KBM-7 (cell line): ENCODE measurements at regions not wholly inside any gene's neighbourhood (a gene's known extent, or its start where the extent isn't known, plus 50 kb on each side); places are given as distances from the start of the nearest gene placed in this dataset.

ENCODE experiments used
- DNase-seq: peaks from one replicate; pipeline ENCODE4 v3.0.0-alpha.2; 2015
- in situ Hi-C: fragments of 300-500 bp; cut with MboI; formaldehyde crosslinking; loops from 2 replicates; pipeline ENCODE4 v1.14.3; 2020; ENCODE audit warnings: low sequenced_read_pairs, low pct_unique_long_range_greater_than_20kb, mixed read lengths

DNA sequence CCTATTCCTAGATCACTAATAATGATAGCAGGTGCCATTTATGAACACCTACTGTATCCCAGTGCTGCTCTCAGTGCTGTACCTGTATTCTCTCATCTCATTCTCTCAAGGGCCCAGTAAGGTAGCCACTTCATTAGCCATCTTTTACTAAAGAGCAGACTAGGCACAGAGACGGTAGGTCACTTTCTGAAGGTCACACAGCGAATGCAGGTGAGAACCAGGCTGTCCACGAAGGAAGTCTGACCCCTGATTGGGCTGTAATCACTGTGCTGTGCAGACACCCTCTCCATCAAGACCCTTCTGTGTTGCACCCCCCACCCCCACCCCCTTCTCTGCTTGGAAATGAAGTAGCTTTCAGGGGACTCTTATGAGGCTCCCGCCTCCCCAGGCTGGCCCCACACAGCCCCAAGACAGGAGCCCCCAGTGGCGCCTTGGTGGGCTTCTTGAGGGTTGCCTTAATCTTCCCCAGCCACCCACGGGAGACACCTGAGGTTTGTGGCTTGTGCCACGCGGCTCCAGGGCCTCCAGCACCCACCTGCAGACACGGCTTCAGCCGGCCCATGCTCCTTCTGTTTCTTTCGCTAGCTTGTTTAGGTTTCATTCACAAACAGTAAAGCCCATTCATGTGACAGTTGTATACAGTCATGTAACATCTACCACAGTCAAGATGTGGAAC lies 81.7 kb upstream of the FAM20C start:
- DNase-seq, result no peak
- in situ Hi-C loops, result no loop called here

DNA sequence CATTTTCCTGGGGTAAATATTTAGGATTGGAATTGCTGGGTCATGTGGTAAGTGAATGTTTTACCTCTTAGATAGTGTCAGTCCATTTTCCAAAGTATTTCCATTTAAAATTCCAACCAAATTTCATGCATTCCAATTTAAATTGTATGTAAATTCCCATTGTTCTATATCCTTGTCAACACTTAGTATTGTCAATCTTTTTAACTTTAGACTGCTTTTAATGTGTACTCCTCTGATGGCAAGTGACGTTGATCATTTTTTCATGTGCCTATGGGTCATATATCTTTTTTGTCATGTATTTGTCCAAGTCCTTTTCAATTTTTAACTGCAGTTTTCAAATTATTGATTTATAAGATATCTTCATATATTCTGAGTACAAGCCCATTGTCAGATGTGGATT lies 80.8 kb upstream of the FAM20C start:
- in situ Hi-C loops, result no loop called here
- DNase-seq, result no peak

DNA sequence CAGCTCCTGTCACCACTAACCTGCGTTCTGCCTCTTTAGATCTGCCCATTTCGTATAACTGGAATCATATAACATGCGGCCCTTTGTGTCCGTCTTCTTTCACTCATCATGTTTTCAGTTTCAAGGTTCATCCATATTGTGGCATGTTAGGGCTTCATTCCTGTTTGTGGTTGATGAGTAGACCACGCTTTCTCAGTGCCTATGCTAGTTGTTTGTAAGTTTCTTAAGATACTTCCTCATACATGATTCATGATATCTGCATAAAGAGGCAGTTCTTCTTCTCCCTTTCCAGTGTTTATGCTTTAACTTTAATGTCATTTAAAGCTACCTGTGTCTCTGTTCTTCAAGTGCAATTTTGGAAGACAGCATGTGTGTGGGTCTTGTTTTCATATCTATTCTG lies 79.5 kb upstream of the FAM20C start:
- DNase-seq, result peak; percentile 39
- in situ Hi-C loops, result no loop called here

DNA sequence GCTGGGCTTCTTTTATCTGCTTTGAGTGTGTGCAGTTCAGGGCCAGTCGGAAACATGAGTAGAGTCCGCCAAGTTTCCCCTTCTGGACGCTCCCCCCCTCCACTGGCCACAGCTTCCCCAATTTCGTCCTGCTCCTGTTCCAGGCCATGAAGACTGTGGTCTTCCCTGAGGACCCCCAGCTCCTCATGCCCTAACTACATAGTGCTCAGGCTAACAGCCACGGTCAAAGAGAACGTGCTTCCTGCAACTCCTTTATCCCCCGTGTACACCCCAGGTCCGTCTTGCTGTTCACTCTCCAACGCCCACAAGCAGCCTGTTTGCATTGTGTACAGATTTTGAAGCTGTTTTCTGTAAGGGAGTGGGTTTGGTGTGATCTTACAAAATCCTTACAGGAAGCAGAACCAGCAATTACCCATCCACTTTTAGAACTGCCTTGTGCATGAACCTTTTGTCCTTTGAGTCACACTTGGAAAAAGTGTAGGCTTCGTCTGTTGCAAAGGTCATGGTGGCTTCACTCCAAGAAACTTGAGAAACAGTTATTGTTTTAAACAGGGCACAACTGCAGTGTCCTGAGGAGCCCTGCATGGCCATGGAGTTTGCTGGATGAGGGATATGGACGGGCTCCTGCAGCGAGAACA lies 77.0 kb upstream of the FAM20C start:
- peak; percentile 75 for DNase-seq
- in situ Hi-C loops, result no loop called here

DNA sequence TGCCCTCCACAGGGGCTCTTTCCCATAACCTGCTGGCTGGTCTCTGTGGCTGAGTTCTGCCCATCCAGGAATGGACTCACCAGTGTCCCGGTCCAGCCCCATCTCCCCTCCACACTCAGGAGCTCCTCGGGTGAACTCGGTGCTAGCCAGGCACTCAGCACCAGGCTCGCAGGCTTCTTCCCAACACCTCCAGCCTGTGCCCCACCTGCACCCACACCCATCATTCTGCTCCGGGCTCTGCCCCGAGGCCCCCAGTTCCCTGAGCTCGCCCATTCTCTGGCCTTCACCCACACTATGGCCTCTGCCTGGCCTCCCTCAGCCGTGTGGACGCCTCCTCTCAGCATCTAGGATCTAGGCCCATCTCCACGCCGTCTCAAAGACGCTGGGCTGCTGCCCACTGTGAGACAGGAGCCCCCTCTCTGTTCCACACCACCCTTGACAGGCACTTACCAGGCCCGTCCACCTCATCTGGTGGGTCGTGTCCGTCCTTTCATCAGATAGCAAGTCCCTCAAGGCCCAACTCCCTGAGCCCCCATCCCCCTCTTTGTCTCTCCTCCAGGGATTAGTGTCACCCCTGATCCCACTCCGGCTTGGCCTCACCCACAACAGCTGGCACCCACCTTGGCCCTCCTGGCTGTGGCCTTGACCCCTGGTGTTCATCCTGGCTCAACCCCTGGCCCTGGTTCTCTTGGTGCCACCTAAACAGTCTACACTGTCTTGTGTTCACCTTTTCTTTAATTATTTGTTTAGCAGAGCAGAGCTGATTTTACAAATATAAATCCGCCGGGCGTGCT lies 76.0 kb upstream of the FAM20C start:
- DNase-seq, result no peak
- in situ Hi-C loops, result no loop called here

DNA sequence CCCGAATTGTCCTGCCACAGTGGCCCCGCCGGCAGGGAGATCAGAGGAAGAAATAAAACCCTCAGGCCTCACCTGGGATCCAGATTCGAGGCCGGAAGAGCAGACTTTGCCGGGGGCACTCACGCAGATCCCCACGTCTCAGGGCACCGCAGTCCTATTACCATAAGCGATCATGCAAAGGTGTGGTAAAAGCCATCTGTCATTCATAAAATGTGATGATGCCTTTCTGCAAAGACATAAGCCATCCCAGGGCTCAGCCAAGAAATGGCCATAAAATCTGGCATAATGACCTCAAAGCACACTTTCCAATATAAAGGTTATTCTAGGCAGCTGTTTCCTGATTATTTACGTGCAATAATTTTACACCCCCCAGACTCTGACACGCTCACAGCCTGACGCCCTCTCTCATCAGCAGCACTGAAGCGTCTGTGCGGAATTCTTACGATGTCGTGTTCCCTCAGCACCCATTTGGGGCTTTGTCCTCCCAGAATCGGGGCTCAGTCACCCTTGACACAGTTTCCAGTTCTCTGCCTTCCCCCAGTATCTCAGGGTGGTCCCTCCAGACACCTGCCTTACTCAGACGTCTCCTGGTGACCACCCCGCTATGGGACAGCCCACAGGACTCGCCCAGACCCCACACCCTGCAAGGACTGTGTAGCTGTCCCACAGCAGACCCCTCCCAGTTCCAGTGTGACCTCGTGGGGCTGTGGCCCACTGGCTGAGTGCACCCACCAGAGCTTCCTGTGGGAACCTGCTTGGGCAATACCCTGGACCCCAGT lies 74.3 kb upstream of the FAM20C start:
- in situ Hi-C loops, result no loop called here
- no peak for DNase-seq

DNA sequence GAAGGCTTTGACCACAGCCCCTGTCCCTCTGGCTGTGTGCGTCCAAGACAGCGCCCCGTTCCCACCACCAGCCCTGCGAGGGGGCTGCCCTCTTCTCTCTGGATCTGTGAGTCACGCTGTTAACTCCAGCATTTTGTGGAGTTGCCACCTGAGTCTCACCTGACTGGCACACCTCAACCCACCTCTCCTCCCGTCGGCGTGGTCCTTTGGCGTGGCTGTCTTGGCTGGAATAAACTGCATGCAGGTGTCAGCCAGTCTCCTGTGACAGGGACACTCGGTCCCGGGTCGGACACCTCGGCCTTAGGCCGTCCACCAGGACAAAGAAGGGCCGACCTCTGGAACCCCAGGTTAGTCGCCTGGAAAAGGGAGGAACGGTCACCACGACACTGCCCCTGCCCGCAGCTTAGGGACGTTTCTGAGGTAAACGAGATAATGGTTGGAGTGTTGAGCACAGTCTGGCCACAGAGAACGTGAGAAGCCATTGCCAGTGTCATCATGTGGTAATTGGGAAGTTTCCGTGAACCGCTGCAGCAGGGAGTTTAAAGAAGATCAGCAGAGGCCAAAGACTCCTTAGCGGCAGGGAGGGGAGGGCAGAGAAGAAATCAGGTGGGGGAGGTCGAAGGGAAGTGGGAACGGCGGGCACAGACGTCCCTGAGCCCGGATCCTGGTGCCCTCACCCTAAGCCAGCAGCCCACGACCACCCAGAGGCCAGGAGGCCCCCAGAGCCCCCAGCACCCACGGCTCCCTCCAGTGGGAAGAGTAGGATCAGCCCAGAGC lies 73.6 kb upstream of the FAM20C start:
- in situ Hi-C loops, result no loop called here
- DNase-seq, result peak; percentile 56

DNA sequence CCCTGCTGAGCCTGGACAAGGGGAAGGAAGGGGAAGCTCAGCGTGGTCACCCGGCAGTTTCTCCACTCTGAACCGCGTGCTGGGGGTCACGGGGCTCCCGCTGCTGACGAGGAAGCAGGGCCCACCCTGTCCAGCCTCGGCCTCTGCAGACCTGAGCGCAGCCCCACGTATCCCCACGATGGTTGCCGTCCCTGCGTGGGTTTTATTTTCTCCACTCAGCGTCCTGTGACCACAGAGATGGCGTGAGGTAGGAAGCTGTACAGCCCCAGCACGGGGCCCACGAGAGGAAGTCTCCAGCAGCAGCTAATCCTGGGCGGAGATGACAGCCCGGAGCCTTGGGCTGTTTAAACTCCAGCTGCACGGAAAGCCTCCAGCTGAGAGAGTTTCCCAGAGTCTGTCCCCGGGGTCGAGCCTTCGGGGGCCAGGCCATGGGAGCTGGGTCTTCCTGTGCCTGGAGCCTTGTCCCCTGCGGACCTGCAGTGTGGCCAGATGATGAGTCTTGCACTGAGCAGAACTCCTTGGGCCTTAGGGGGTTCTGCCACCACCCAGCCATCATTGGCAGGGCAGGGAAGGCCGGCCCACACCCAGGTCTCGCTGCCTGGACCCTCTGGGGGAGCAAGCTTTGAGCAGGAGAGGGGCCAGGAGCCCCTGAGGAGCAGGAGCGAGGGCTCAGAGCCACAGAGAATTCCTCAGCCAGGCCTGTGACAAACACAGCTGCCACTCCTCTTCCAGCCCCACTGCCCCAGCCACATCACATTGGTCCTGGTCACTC lies 72.8 kb upstream of the FAM20C start:
- in situ Hi-C loops, result no loop called here
- peak; percentile 59 for DNase-seq

DNA sequence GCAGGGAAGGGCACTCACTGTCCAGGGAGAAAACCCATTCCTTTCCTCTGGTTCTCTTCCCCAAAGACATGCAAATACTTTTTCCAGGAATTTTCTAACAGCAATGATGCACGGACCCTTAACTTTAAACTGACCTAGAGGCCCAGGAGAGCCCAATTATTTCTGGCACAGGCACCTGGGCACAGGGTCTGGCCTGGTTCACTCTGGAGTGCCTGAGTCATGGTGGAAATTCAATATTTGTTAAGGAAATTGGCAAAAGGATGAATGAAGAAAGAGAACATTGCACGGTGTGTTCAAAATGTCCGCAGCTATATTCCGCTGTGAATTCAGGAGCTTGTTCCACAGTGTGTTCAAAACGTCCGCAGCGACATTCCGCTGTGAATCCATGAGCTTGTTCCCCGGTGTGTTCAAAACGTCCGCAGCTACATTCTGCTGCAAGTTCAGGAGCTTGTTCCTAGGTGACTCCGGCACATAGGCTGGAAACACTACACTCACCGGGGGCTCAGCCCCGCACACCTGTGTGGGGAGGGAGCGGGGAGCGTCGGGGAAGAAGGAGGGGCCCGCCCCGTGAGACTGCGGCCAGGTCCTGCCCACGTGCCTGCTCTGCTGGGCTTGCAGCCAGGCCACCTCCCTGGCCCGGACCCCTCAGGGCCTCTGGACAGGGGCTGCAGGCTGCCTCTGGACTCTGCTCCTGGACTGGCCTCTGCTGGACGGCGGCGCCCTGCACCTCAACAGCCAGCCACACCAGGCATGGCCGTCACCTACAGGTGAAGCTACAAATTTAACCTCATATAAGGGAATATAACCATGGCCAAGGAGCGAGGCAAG lies 72.0 kb upstream of the FAM20C start:
- in situ Hi-C loops, result no loop called here
- no peak for DNase-seq

DNA sequence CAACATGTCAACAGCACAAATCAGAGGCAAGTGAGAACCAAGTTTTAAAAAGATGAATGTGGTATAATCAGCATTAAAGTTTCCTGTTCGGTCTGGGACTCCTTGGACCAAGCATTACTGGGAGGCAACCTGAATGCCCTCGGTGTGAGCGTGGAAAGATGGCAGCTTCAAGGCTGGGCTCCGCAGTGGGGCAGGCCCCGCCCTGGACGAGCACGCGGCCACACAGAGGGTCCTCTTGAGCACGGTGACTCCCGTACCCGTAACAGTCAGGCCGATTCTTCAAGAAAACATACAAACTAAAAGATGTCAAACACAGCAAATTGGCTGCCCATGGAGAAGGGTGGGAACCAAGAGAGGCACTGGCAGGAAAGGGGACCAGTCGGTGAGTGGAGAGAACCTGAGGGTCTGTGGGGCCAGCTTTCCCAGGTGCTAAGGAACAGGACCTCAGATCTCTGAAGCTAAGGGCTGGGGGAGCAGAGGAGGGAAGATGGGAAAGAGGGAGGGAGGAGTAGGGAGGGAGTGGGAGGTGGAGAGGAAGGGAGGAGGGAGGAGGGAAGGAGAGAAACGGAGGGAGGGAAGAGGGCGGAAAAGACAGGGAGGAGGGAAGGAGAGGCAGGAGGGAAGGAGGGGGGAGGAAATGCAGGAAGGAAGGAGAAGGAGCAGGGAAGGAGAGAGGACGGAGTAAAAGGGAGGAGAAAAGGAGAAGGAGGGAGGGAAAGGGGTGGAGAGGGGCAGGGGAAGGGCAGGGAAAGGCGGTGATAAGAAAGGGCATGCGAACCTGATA lies 71.2 kb upstream of the FAM20C start:
- in situ Hi-C loops, result no loop called here
- no peak for DNase-seq

DNA sequence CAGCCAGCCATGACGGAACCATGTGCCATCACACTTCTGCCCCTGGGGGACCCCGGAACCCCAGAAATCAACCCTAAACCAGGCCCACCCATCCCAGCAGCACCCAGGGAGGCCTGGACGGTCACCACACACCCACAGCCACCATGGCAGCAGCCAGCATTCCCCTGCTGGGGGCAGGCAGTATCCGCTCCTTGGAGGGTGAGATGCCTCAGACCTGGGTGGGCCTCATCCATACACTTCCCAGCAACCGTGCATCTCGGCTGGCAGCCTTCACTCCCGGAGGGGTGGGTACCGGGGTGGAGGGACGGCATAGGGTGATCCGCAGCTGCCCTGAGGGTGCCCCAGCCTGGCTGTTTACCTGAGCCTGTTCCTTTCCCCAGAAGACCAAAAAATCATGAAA lies 69.1 kb upstream of the FAM20C start:
- in situ Hi-C loops, result no loop called here
- DNase-seq, result no peak

DNA sequence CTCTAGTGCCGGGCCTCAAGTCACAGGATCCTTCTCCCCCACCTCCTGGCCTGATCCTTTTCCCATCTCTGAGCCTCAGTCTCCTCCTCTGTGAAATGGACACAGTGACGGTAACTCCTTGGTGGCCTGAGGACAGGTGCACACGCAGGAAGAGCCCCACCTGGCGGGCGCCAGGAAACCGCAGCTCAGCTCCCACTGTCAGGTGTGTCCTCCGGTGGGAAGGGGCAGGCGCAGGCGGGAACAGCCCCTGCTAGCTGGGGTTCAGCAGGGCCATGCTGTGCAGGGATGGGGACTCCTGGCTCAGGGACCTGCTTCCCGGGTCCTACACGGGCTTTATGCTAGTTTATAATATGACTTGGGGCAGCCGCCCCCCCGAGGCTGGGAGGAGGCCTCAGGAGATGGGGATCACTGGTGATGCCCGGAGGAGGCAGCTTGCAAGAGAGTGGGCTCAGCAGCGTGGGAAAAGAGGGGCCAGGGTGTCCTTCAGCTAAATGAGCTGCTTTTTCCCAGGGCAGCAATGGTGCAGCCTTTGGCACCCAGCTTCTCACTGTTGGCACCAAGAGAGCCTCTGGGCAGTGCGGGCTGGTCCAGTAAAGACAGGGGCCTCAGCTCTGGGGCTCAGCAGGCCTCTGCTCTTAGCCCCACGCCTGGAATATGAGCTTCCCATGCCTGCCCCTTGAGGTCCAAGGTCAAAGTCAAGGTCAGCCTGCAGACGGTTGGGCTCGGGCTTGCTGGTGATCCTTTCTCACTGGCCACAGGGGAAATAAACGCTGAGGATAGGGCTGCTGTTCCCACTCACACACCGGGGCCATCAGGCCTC lies 68.0 kb upstream of the FAM20C start:
- in situ Hi-C loops, result no loop called here

DNA sequence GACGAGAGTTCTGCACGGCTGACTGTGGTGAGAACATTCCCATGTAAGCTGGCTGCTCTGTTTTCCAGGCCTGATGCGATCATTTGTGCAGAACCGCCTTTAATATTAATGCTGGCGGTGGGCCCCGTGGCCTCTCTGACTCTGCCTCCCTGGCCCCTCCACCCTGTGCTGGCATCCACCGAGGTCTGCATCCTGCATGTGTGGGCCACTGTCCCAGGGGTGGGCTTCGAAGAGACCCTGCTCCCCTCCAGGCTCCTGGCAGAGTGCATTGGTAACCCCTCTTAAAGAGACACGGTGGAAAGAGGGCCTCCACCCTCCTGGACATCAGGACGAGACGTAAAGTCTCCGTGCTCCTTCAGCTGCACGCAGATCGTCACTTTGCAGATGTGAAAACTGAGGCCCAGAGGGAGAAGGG lies 67.3 kb upstream of the FAM20C start:
- in situ Hi-C loops, result no loop called here
- no peak for DNase-seq

More for the DNA sequence above, 68.0 kb upstream of the FAM20C start:
- DNase-seq, result no peak

DNA sequence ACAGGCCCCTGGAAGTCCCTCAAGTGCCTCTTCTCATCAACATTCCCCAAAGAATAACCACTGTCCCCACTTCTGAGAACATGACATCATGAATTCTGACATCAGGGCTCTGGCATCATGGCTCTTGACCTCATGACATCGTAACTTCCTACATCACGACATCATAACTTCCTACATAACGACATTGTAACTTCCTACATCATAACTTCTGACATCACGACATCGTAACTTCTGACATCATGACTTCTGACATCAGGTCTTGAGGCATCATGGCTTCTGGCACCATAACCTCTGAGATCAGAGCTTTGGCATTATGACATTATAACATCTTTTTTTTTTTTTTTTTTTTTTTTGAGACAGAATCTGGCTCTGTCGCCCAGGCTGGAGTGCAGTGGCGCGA lies 66.7 kb upstream of the FAM20C start:
- in situ Hi-C loops, result no loop called here
- DNase-seq, result no peak

DNA sequence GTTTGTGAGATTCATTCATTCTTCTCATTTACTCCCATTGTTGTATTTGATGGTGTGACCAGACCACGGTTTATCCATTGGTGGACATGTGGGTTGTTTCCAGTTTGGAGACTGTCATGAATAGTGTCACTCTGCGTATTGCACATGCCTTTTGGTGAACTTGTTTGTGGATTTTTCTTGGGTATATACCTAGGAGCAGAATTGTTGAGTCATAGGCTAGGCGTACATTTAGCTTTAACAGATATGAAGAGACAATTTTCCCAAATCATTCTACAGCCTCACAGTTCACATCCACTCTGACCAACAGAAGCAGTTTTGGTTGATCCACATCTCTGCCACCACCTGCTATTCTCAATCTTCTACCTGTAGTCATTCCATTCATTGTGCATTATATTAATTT lies 66.0 kb upstream of the FAM20C start:
- in situ Hi-C loops, result no loop called here
- DNase-seq, result no peak

DNA sequence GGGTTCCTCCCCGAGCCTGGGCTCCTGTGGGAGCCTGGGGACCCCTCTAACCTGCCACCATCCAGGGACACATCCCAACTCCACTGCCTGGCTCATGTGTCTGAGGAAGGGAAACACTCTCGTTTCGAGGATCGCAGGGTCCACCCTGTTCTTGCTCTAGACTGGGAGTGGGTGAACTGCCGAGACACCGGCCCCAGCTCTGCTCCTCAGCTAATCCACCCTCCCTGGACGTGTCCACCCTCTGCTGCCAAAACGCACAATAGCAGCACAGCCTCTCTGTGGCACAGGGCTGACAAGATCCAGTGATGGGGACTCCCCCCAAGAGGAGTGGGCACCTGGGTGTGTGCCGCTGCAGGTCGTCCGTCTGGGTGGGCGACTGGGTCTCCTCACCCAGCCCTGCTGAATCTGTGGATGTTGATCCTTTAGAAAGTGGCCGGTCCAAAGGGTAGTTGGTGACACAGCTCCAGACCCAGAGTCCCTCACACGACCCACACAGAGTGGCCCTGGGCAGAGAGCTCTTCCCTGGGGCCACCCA lies 65.2 kb upstream of the FAM20C start:
- in situ Hi-C loops, result no loop called here
- DNase-seq, result no peak
